ENCODE measurements at regions not wholly inside any gene's neighbourhood (a gene's known extent, or its start where the extent isn't known, plus 50 kb on each side); places are given as distances from the start of the nearest gene placed in this dataset.

GRCh38 chr11:69358398-69359020 is 64.6 kb downstream of the MYEOV start:
- Histone ChIP-seq H3K4me3 (replicated peaks in 1 of 2; ENCODE audit: low read depth in 1 of 2, low read length in 2 of 2) (no peak overlapping the region), H3K79me2 (ENCODE audit: insufficient read depth, low read length) (peaks cover 37% of the 10 kb centered on the region), H3K4me1 (ENCODE audit: control insufficient read depth in 1 of 2, insufficient read depth in 2 of 2, low read length in 2 of 2) (peaks cover 10 to 61% of the 10 kb centered on the region in 2 experiments), H4K20me1 (ENCODE audit: insufficient read depth) (no peaks in the 10 kb centered on the region), H3K9me2 (ENCODE audit: insufficient read depth) (no peaks in the 10 kb centered on the region), H3K36me3 (ENCODE audit: control insufficient read depth in 1 of 2, insufficient read depth in 2 of 2, low read length in 2 of 2) (peaks cover 0 to 13% of the 10 kb centered on the region in 2 experiments; a peak in 1 of 4 replicates), H3K27me3 (ENCODE audit: insufficient read depth, low read length) (no peaks in the 10 kb centered on the region), H3K27ac (ENCODE audit: low read depth, low read length) (no peak overlapping the region), H3K9me3 (ENCODE audit: control insufficient read depth in 1 of 2, insufficient read depth in 1 of 2, low read depth in 1 of 2, low read length in 2 of 2) (peaks cover 0 to 15% of the 10 kb centered on the region in 2 experiments; a peak in 1 of 4 replicates), H2AFZ (ENCODE audit: low read depth, low read length, poor library complexity, severe bottlenecking) (no peak overlapping the region), H3K9ac (ENCODE audit: low read length) (no peak overlapping the region), H3K4me2 (ENCODE audit: low read length) (no peak overlapping the region)
- intact Hi-C loops (cut with micrococcal nuclease) = no loop called here
- no TSS peak for BruUV-seq (replicated peaks)
- no peak for DNase-seq (ENCODE audit: low read depth, low spot score)
- CTCF ChIA-PET = no interaction called here
- TF ChIP-seq CTCF (IDR thresholded peaks at IDR 0.05 in 2 of 3, conservative IDR thresholded peaks at IDR 0.05 in 1 of 3; ENCODE audit: borderline replicate concordance in 1 of 3, insufficient read depth in 1 of 3, low read depth in 2 of 3, low read length in 2 of 3) (no peak), POLR2AphosphoS5 (IDR thresholded peaks at IDR 0.05; ENCODE audit: low read depth, low read length) (no peak), ELF1 (IDR thresholded peaks at IDR 0.05; ENCODE audit: borderline replicate concordance, low read depth) (no peak), ZFX (IDR thresholded peaks at IDR 0.05) (no peak), YY1 (IDR thresholded peaks at IDR 0.05; ENCODE audit: extremely low read depth, insufficient replicate concordance, low read depth, low read length) (no peak), POLR2A (IDR thresholded peaks at IDR 0.05; ENCODE audit: borderline replicate concordance, extremely low read depth, insufficient read depth, insufficient read length) (no peak), TCF7L2 (IDR thresholded peaks at IDR 0.05; ENCODE audit: borderline replicate concordance, extremely low read depth, insufficient read depth, insufficient read length) (no peak), REST (IDR thresholded peaks at IDR 0.05; ENCODE audit: low read depth) (no peak), ZNF274 (IDR thresholded peaks at IDR 0.05; ENCODE audit: low read depth, low read length) (no peak), SIN3A (IDR thresholded peaks at IDR 0.05; ENCODE audit: low read depth) (no peak), CBX3 (IDR thresholded peaks at IDR 0.05; ENCODE audit: low read depth) (no peak), EZH2phosphoT487 (IDR thresholded peaks at IDR 0.05; ENCODE audit: borderline replicate concordance) (no peak), JUND (IDR thresholded peaks at IDR 0.05) (no peak), ATF3 (IDR thresholded peaks at IDR 0.05) (no peak), SRF (IDR thresholded peaks at IDR 0.05; ENCODE audit: low read depth) (no peak), ZBTB33 (IDR thresholded peaks at IDR 0.05; ENCODE audit: extremely low read depth, insufficient replicate concordance, low read length) (no peak), SP1 (IDR thresholded peaks at IDR 0.05; ENCODE audit: low read depth) (no peak)
- ATAC-seq = no peak
- RAD21 ChIA-PET (ENCODE audit: low non-redundant PET in 1 of 2, low total read pairs in 2 of 2, uncharacterized antibody in 2 of 2, unreplicated experiment in 2 of 2) = no interaction called here
- POLR2A ChIA-PET = no interaction called here
